Stimulated activated CD4-positive, alpha-beta T cell treated with anti-CD3 and anti-CD28 coated beads, TNF-alpha, amount 100 ng/mL, for 48 hours (primary cell): ENCODE measurements at regions not wholly inside any gene's neighbourhood (a gene's known extent, or its start where the extent isn't known, plus 50 kb on each side); places are given as distances from the start of the nearest gene placed in this dataset.

Experiments used
- DNase-seq, 3 donors: peaks; one replicate each; pipeline ENCODE4 v3.0.0-alpha.2; 2020; ENCODE audit warnings: low read depth in 3 of 3

DNA sequence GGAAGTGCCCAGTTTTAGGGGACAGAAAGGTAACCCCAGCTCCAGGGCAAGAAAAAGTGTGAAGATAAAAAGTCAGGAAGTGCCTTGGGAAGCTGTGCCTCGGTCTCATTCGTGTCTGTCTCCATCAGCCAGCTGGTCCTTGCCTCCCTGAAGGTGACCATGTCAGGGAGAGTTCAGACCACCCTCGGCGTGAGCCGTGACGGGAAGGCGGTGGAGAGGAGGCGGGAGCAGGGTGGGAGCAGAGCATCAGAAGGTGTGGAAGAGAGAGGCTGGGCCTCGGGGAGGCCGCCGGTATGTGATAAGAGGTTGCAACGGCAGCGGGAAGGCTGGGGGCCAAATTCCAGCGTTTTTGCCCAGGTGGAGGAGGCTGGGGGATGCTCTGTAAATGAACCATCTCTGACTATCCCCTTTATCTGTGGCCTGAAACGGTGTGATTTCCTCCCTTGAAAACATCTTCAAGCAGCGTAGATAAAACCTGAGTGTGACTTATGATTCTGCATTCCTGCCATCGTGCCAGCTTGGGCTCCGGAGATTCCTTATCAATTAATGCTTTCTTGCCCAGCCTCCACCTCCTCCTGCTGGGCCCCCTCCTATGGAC, 251.8 kb downstream of the IRF8 start:
- DNase-seq: no peak

DNA sequence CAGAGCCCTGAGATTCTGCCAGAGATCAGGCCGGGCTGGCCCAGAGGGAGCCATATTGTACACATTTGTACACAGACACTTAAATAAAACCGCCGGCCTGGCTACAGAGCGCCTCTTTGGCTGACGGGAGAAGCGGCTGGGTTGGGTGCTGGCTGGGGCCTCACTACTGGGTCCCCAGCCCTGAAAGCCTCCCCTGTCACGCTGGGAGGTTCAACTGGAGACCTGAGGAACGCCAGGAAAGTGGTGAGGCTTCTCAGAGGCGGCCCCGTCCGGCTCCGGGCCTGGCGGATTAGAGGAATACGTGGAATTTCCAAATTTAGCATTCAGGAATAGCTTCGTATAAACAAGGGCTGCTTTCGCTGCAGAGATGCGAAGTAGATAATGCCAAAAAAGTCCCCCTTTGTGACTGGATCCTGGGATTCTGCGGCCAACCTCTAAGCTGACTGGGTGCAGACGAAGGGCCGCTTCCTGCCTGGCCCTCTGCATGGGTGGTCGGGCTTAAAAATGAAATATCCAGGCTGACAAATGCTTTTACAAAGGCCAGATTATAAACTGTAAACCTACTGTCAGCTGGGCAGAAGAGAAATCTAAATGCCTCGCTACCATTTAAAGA, 252.4 kb downstream of the IRF8 start:
- DNase-seq: no peak

DNA sequence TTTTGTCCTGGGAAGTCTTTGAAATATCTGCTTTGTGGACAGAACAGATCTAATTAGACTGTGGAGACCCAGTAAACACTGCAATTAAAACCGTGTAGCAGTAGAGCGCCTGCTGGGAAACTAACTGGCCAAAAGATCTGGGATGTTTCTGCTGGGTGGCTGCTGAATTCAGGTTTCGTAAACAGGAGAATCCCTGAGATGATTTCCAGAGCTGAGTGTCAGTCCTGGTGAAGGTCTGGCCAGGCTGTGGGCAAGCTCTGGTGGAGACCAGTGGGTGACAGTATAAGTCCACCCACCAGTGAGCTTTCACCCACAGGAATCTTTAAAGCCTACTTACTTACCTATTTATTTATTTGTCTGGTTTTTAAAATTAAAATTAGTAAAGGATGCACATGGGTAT, 257.2 kb downstream of the IRF8 start:
- DNase-seq: no peak

DNA sequence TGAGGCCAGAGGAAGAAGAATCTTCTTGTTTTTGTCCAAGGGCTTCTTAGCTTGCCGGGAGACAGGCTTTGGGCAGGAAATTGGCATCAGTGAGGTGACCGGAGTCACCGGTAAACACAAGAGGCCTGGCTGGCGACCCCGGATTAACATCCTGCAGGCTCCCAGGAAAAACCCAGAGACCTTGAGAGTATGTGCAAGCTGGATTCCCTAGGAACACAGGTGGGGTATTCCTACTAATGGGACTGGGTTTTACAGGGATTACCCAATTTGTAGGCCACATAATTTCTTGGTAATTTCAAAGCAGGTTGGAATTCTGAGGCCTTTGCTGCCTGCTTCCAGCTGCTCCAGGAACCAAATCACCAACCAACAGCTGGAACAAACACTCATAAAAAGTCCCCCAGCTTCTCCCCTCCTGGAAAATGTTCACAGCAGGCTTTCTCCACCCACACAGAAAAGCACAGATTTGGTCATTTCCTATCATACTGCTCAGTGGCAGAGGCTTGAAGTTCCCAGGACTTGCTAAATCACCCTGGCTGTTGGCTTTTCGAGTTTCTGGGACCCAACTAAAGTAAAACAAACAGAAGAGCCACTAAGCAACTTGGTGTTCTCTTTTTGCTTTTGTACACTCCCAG, 258.8 kb downstream of the IRF8 start:
- DNase-seq: no peak

DNA sequence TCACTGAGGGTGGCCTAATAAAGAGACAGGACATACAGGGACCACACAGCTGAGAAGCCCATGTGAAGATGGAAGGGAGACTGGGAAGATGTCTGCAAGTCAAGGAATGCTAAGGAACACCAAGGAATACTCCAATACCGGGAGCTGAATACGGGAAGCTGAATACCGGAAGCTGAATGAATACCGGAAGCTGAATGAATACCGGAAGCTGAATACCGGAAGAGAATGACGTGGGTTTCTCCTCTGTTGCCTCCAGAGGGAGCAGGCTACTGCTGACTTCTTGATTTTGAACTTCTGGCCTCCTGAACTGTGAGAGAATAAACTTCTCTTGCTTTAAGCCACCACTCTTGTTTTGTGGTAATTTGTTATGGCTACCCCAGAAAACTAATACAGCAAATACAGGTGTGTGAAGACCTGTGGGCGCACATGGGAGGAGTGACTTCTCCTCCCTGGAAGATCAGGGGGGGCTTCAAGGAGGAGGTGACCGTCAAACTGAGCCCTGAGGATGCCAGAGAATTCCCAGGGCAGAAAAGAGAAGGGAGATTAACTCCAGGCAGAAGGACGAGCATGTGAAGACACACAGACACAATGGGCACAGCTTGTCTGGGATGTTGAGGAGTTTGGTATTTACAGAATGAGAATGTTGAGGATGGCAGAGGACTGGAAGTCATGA, 259.9 kb downstream of the IRF8 start:
- no peak for DNase-seq

DNA sequence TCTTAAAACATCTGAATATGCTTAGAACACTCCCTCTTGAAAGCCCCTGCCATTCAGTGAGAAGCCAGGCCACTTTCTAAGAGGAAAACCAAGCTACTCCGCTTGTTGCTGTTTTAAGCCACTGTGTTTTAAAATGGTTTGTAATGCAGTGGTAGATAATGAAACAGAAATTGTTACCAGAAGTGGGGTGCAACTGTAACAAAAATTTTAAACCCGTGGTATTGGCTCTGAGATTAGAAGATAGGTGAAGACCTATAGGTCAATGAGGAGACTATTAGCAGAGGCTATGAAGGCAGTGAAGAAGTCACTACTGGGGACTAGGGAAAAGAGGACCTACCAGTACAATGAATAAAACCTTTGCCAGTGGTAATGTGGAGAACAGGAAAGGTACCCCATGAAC, 266.5 kb downstream of the IRF8 start:
- no peak for DNase-seq

DNA sequence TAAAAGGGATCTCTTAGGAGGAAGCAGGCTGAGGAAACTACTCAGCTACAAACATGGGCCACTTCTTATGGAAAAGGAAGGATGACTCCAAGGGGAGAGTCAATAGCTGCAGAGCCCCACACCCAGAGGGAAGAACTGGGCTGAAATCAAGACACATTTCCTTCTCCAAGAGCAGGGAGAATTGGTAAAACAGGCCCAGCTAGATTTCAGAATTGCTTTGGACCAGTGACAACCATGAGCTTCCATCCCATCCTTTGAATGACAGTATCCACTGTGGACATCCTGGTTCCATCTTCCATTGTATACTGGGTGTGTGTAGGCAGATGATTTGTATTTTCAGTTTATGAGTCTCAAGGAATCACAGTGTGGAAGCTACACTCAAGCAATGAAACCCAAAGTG, 267.5 kb downstream of the IRF8 start:
- no peak for DNase-seq

DNA sequence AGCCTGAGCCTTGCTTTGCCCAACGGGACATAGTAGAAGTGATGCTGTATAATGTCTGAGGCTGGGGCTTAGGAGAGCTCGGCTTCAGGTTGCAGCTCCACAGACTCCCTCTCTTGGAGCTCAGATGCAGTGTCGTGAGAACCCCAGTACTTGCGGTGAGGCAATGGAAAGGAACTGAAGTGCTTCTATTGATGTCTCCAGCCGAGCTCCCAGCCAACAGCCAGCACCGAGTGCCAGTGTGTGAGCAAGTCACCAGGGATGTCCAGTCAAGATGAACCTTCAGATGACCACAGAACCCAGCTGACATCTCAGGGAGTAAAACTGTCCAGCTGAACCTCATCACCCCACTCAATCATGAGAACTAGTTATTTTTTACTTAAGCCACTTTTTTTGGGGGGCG, 268.1 kb downstream of the IRF8 start:
- DNase-seq: no peak

DNA sequence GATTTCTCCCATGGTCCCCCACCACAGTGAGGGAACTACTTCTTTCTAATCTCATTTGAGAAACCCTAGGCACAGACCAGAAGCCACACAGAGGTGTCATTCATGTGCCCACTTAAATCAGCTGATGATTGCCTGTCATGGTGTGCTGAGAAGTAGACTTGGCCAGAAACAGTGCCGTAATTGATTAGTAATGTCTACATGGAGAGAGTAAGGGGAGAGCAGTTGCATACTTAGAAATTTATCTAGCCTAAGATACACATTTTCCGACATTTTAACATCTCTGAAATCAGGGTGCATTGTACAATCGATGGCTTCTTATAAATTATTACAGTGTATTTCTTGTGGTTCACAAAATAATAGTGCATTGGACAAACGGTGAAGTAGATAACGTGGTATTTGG, 271.8 kb downstream of the IRF8 start:
- no peak for DNase-seq

DNA sequence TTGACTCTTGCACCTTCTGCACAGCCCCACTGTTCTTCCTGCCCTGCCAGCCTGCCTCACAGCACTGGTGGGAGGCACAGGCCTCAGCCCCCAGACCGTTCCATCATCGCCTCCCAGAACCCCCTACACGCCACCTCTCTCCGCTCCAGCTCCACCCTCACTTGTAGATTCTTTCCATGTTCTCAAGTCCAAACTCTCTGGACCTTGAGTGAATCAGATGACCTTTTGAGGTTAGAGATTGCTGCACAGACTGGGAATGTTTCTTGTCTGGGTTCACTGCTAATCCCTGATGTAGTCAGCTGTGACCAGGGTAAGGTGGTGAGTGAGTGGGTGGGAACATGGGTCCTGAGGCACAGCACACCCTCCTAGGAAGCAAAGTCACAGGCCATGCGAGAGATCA, 272.4 kb downstream of the IRF8 start:
- DNase-seq: no peak

DNA sequence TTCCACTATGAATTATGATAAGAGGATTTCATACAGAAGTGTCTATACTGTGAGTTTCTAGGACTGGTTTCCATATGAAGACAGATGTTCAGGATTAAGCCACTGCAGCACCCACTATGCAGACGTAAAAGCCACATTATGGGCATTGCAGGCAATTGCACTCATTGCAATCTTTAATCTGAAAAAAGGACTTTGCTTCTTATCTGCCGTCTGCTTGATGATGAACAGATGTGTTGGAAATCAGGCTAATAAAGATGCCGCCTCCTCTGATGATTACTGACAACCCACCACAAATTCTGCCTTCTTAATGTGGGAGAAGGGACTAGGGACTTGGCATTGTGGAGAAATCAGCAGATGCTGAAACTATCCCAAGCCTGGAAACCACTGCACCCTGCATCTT, 276.9 kb downstream of the IRF8 start:
- no peak for DNase-seq

DNA sequence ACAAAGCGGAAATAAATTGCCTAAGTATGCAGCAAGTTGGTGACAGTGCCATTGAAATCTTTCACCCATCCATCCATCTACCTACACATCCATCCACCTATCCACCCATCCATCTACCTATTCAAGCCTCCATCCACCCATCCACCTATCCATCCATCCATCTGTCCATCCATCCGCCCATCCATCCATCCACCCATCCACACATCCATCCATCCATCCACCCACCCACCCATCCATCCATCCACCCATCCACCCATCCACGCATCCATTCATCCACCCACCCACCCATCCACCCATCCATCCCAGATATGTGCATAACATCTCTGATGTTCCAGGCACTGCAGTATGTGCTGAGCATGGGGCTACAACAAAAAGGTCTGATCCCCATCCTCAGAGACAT, 277.5 kb downstream of the IRF8 start:
- no peak for DNase-seq

DNA sequence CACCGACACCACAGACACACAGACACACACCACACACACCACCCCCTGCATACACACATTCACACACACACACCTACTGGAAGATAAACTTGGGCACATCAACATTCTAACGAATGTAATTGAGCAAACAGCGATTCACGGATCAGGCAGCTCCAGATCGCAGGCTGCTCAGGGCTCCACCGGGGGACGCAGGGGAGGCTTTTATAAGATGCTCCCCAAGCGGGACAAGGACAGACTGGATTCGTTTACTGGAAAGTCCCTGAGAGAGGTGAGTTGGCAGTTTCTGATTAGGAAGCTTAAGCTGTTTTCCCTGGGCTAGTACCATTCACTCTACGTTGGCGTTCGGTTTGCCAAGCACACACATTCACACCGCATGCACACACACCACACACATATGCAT, 281.3 kb downstream of the IRF8 start:
- no peak for DNase-seq

DNA sequence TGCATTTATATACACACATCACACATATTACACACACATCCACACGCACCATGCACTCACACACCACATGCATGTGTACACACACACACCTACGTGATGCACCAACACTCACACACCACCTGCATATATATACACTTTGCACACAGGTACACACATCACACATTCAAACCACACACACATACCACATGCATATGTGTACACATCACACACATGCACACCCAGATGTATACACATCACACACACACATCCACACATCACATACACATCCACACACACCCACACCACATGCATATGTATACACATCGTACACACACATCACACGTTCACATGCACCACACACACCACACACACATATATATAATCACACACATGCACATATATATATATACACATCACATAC, 281.8 kb downstream of the IRF8 start:
- DNase-seq: no peak

DNA sequence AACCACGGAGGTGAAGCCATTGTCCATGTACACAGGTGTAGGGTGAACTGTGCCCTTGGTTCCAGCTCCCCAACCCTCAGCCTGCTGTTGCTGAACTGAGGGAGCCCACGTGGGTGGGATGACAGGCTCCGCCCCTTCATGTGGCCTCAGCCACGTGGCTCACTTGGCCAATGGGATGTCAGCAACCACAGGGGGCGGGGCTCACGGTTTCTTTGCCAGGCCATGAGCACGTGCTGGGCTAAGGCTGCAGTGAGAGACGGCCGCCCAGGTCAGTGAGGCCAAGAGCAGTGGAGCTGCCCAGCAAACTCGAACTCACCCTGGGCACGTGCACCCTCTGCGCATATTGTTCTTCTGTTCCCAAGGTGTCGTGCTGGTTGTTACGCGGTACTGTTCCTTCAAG, 282.6 kb downstream of the IRF8 start:
- DNase-seq: no peak

DNA sequence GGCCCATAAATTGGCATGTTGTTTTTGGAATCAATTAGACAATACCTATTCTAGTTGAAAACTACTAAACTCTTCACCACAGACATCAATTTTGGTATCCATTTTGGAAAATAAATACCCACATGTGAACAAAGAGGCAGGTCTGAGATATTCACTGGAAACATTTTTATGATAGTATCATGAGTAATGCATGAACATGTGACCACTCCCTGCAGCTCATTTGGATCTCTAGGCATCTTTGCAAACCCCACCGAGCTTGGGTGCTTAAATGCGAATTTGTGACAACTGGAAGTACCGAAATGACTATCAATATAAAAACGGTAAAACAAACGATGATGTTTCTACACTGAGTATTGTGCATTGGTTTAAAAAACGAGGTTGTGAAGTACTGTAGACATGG, 285.2 kb downstream of the IRF8 start:
- DNase-seq: no peak

DNA sequence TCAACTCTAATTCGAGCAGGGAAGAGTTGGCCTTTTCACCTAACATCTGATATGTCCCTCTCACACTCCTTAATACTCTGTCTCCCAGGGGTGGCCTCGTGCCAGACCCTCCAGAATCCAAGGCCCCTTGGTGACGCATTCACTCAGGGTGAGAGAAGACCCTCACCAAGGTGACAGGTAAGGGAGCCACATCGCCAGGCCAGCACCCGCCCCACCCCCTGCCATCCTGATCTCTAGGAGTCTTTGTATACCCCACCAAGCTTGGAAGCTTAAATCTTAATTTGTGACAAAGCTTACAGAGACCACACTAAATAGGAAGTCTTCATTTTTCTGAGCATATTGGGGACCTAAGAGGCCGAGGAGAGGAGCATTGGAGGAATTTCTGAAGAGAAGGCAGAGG, 286.1 kb downstream of the IRF8 start:
- no peak for DNase-seq

DNA sequence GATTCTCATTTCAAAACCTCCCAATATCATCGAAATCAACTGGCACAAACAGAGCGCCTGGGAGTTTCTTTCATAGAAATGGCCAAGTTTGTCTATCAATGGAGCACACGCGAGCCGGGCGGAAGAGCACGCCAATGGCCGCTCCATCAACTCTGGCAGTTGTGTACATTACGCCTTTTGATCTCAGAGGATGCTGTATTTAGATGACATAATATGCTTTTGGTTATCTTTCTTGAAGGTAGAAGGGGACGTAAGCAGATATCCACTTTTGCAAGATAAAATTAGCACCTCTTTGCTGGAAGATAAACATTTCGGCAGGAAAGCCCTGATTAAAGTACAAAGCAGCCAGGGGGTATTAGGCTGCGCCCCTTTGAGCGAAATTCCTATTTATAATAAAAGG, 287.4 kb downstream of the IRF8 start:
- DNase-seq: no peak

DNA sequence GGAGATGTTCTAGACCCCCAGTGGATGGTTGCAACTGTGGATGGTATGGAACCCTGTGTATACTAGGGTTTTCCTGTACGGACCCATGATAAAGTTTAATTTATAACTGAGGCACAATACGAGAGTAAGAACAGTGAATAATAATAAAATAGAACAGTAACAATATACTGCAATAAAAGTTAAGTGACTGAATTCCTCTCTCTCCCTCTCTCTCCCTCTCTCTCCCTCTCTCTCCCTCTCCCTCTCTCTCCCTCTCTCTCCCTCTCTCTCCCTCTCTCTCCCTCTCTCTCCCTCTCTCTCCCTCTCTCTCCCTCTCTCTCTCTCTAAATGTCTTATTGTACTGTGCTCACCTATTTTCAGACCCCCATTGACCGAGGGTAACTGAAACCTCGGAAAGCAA, 291.0 kb downstream of the IRF8 start:
- no peak for DNase-seq

DNA sequence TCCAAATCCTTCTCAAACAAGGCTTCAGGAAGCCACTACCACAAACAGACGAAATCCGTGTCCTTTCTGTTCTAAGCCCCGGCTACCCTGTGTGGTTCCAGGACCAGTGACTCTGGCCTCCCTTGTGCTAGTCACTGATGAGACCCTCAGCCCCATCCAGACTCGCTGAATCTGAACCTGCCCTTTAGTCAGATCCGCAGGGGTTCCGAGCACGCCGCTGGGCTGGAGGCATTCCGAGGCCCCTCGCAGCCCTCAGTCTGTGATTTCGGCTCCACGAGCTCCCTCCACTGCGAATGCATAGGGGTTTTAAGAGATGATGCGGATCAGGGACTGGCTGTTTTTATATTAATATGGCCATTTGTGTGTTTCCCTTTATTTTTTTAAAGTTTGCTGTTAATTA, 292.7 kb downstream of the IRF8 start:
- no peak for DNase-seq

DNA sequence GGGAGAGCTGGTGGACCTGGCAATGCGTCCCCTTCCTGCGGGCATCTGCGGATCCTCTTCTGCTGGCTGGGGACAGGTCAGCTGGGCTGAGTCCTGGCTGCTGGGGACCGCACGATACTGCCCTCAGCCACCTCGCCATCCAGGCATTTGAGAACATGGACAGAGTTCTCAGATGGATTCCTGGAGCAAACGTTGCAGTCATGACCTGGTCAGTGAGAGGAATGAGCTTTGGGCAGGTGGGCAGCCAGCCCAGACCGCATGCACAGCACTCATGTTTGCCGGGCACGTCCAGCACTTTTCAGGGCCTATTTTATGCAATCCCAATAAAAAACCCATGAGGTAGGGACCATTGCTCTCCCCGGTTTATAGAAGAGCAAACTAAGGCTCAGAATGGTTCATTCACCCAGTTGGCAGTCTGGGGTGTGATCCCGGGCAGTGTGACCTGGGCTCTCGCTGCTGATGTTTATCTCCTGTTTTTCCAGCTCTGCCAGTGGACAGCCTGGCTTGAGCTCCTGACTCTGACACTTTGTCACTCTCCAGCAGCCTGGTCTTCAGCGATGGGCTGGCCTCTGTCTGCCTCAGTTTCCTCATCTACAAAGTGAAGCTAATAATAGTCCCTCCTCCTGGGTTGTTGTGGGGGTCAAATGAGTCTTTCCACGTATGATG, 294.7 kb downstream of the IRF8 start:
- DNase-seq: no peak

DNA sequence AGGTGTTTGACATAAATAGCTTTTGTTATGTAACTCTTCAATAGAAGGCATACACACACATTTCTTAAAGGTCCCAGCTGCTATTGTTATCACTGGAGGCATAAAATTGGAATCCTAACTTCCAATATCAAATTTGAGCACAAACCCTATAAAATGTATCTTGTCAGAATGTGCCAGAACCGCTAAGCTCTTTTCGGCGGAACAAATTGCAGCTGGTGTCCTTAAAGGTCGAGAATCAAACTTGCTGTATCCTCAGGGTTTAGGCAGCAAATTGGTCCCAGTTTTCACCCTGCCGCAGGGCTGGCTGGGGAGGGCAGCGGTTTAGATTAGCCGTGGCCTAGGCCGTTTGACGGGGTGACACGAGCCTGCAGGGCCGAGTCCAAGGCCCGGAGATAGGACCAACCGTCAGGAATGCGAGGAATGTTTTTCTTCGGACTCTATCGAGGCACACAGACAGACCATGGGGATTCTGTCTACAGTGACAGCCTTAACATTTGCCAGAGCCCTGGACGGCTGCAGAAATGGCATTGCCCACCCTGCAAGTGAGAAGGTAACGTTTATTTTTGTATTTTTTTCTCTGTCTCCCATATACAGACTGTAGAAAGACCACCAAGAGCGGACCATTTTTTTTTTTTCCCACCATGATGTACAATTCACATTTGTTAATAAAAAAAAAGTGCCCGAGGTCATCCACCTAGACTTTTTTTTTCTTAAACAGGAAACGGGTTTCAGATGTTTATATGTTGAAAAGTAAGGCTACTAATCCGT, 297.1 kb downstream of the IRF8 start:
- no peak for DNase-seq
